WTC11 (cell line): ENCODE measurements at regions not wholly inside any gene's neighbourhood (a gene's known extent, or its start where the extent isn't known, plus 50 kb on each side); places are given as distances from the start of the nearest gene placed in this dataset.

Experiments used
- ATAC-seq: fragments of 200-7000 bp; cut with Tn5 transposase; 2 replicates; pipeline ENCODE4 v1.10.0; 2021; ENCODE audit warnings: mild to moderate bottlenecking, moderate library complexity
- CTCF ChIA-PET: fragments of 300-600 bp; sonication (Branson Sonifier 250); formaldehyde crosslinking; loops from one replicate; lab custom pipeline; 2021; ENCODE audit warnings: antibody characterized with exemption; lab: Charles Lee
- POLR2A ChIA-PET: fragments of 350-600 bp; sonication (Branson Sonifier 250); formaldehyde crosslinking; loops from one replicate; lab custom pipeline; 2021; ENCODE audit warnings: antibody characterized with exemption; lab: Charles Lee
- DNase-seq: peaks from one replicate; pipeline ENCODE4 v3.0.0; 2021; ENCODE audit warnings: low spot score
- H3K27ac Mint-ChIP-seq: 2 replicates; pipeline ENCODE4 v1.8.0; 2021; ENCODE audit warnings: mixed read lengths
- H3K27me3 Mint-ChIP-seq: 2 replicates; pipeline ENCODE4 v1.8.0; 2021; ENCODE audit warnings: low read depth, mild to moderate bottlenecking, moderate library complexity, mixed read lengths
- H3K36me3 Mint-ChIP-seq: 2 replicates; pipeline ENCODE4 v1.8.0; 2021; ENCODE audit warnings: mixed read lengths
- H3K4me1 Mint-ChIP-seq: 2 replicates; pipeline ENCODE4 v1.8.0; 2022; ENCODE audit warnings: mixed read lengths
- H3K4me3 Mint-ChIP-seq: 2 replicates; pipeline ENCODE4 v1.8.0; 2021; ENCODE audit warnings: mild to moderate bottlenecking, moderate library complexity, mixed read lengths
- H3K9me3 Mint-ChIP-seq: 2 replicates; pipeline ENCODE4 v1.8.0; 2021; ENCODE audit warnings: mixed read lengths
- ATF1 ChIP-seq: sonication (generic); formaldehyde crosslinking; IDR thresholded peaks from 2 replicates; pipeline ENCODE4 v1.8.1; 2023; ENCODE audit warnings: mild to moderate bottlenecking, moderate library complexity, missing genetic modification reagents
- CBFB ChIP-seq: sonication (generic); formaldehyde crosslinking; IDR thresholded peaks from 2 replicates; pipeline ENCODE4 v1.8.1; 2022; ENCODE audit warnings: mild to moderate bottlenecking, low read depth, missing genetic modification reagents
- GTF2I ChIP-seq: fragments of 250-450 bp; sonication (Bioruptor Pico); conservative IDR thresholded peaks from 2 replicates; pipeline ENCODE4 v1.4.0; 2021; ENCODE audit warnings: mild to moderate bottlenecking
- IRF2 ChIP-seq: sonication (generic); formaldehyde crosslinking; IDR thresholded peaks from 2 replicates; pipeline ENCODE4 v1.8.0; 2022; ENCODE audit warnings: low read depth, missing genetic modification reagents, borderline replicate concordance
- JUN ChIP-seq: sonication (generic); formaldehyde crosslinking; IDR thresholded peaks from 2 replicates; pipeline ENCODE4 v1.8.0; 2023; ENCODE audit warnings: mild to moderate bottlenecking, missing genetic modification reagents
- KAT7 ChIP-seq: sonication (generic); formaldehyde crosslinking; IDR thresholded peaks from 2 replicates; pipeline ENCODE4 v1.8.1; 2023; ENCODE audit warnings: missing genetic modification reagents, mild to moderate bottlenecking, borderline replicate concordance
- NR1H2 ChIP-seq: sonication (generic); formaldehyde crosslinking; IDR thresholded peaks from 2 replicates; pipeline ENCODE4 v1.9.0; 2021; ENCODE audit warnings: mild to moderate bottlenecking, moderate library complexity, missing genetic modification reagents
- RELA ChIP-seq: sonication (generic); formaldehyde crosslinking; IDR thresholded peaks from 2 replicates; pipeline ENCODE4 v1.8.1; 2022; ENCODE audit warnings: missing genetic modification reagents, mild to moderate bottlenecking, borderline replicate concordance
- RORB ChIP-seq: fragments of 250-450 bp; sonication (Bioruptor Pico); IDR thresholded peaks from 2 replicates; pipeline ENCODE4 v1.9.0; 2021; ENCODE audit warnings: mild to moderate bottlenecking
- SOX15 ChIP-seq: fragments of 250-450 bp; sonication (Bioruptor Pico); IDR thresholded peaks from 2 replicates; pipeline ENCODE4 v1.9.0; 2021; ENCODE audit warnings: mild to moderate bottlenecking
- SP1 ChIP-seq: sonication (generic); formaldehyde crosslinking; conservative IDR thresholded peaks from 2 replicates; pipeline ENCODE4 v1.8.1; 2022; ENCODE audit warnings: missing genetic modification reagents
- TP53 ChIP-seq: sonication (generic); formaldehyde crosslinking; IDR thresholded peaks from 2 replicates; pipeline ENCODE4 v1.8.1; 2023; ENCODE audit warnings: mild to moderate bottlenecking, missing genetic modification reagents
- ZNF423 ChIP-seq: fragments of 250-450 bp; sonication (Bioruptor Pico); IDR thresholded peaks from 2 replicates; pipeline ENCODE4 v2.1.2; 2022; ENCODE audit warnings: mild to moderate bottlenecking, moderate library complexity
- TF ChIP-seq, protein P1 (sequence below): sonication (generic); formaldehyde crosslinking; IDR thresholded peaks from 2 replicates; pipeline ENCODE4 v1.8.0; 2022; ENCODE audit warnings: missing genetic modification reagents
- TF ChIP-seq, protein P2 (sequence below): sonication (generic); formaldehyde crosslinking; IDR thresholded peaks from 2 replicates; pipeline ENCODE4 v1.8.1; 2022; ENCODE audit warnings: low read depth, missing genetic modification reagents, borderline replicate concordance
- TF ChIP-seq, protein P3 (sequence below): sonication (generic); formaldehyde crosslinking; IDR thresholded peaks from 2 replicates; pipeline ENCODE4 v1.8.0; 2022; ENCODE audit warnings: mild to moderate bottlenecking, missing genetic modification reagents
- TF ChIP-seq, protein P4 (sequence below): sonication (generic); formaldehyde crosslinking; IDR thresholded peaks from 2 replicates; pipeline ENCODE4 v1.8.1; 2023; ENCODE audit warnings: mild to moderate bottlenecking, missing genetic modification reagents, moderate library complexity
- TF ChIP-seq, protein P5 (sequence below): sonication (generic); formaldehyde crosslinking; IDR thresholded peaks from 2 replicates; pipeline ENCODE4 v1.8.0; 2022; ENCODE audit warnings: mild to moderate bottlenecking, missing genetic modification reagents
- TF ChIP-seq, protein P6 (sequence below): sonication (generic); formaldehyde crosslinking; IDR thresholded peaks from 2 replicates; pipeline ENCODE4 v1.8.1; 2023; ENCODE audit warnings: mild to moderate bottlenecking, moderate library complexity, missing genetic modification reagents
- TF ChIP-seq, protein P7 (sequence below): sonication (generic); formaldehyde crosslinking; IDR thresholded peaks from 2 replicates; pipeline ENCODE4 v1.8.0; 2022; ENCODE audit warnings: mild to moderate bottlenecking, missing genetic modification reagents
- TF ChIP-seq, protein P8 (sequence below): fragments of 250-450 bp; sonication (Bioruptor Pico); IDR thresholded peaks from 2 replicates; pipeline ENCODE4 v1.9.0; 2021; ENCODE audit warnings: mild to moderate bottlenecking
- TF ChIP-seq, protein P9 (sequence below): sonication (generic); formaldehyde crosslinking; IDR thresholded peaks from 2 replicates; pipeline ENCODE4 v1.8.1; 2023; ENCODE audit warnings: mild to moderate bottlenecking, missing genetic modification reagents, moderate library complexity
- TF ChIP-seq, protein P10 (sequence below): sonication (generic); formaldehyde crosslinking; IDR thresholded peaks from 2 replicates; pipeline ENCODE4 v1.8.0; 2023; ENCODE audit warnings: missing genetic modification reagents

DNA sequence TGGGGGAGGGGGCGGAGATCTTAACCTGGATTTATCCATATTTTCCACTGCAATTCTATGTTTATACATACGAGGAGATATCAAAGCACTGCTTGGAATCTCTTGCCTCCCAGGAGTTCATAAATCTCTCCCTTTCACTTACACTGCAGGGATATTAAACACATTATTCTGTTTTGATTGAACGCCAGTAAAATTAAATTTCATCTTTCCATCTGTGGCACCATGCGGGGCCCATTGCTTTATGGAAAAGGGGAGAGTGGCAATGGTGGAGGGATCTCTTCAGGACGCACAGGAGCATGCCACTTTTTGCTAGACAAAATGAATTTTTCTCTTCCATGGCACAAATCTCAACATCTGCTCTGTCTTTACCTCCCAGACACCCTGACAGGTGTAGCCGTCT is 648.0 kb upstream of the PLXNA2 start:
- H3K27me3 Mint-ChIP-seq: no peaks in the 10 kb centered on the region
- H3K4me1 Mint-ChIP-seq: peaks cover 11% of the 10 kb centered on the region
- no peak overlapping the region for H3K4me3 Mint-ChIP-seq
- CTCF ChIA-PET: no interaction called here
- DNase-seq: no peak
- peaks cover 8% of the 10 kb centered on the region for H3K9me3 Mint-ChIP-seq
- POLR2A ChIA-PET: no interaction called here
- no peak for ATAC-seq
- no peak overlapping the region for H3K27ac Mint-ChIP-seq
- TF ChIP-seq GTF2I (no peak), KAT7 (CRISPR knock-in tag) (no peak), TP53 (CRISPR knock-in tag) (no peak), SOX15 (CRISPR knock-in tag) (no peak), ATF1 (CRISPR knock-in tag) (no peak), RELA (CRISPR knock-in tag) (no peak), RORB (CRISPR knock-in tag) (no peak), NR1H2 (no peak), ZNF423 (CRISPR knock-in tag) (no peak)
- TF ChIP-seq, protein P1, sequence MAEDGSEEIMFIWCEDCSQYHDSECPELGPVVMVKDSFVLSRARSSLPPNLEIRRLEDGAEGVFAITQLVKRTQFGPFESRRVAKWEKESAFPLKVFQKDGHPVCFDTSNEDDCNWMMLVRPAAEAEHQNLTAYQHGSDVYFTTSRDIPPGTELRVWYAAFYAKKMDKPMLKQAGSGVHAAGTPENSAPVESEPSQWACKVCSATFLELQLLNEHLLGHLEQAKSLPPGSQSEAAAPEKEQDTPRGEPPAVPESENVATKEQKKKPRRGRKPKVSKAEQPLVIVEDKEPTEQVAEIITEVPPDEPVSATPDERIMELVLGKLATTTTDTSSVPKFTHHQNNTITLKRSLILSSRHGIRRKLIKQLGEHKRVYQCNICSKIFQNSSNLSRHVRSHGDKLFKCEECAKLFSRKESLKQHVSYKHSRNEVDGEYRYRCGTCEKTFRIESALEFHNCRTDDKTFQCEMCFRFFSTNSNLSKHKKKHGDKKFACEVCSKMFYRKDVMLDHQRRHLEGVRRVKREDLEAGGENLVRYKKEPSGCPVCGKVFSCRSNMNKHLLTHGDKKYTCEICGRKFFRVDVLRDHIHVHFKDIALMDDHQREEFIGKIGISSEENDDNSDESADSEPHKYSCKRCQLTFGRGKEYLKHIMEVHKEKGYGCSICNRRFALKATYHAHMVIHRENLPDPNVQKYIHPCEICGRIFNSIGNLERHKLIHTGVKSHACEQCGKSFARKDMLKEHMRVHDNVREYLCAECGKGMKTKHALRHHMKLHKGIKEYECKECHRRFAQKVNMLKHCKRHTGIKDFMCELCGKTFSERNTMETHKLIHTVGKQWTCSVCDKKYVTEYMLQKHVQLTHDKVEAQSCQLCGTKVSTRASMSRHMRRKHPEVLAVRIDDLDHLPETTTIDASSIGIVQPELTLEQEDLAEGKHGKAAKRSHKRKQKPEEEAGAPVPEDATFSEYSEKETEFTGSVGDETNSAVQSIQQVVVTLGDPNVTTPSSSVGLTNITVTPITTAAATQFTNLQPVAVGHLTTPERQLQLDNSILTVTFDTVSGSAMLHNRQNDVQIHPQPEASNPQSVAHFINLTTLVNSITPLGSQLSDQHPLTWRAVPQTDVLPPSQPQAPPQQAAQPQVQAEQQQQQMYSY (CRISPR knock-in tag): no peak
- TF ChIP-seq, protein P2, sequence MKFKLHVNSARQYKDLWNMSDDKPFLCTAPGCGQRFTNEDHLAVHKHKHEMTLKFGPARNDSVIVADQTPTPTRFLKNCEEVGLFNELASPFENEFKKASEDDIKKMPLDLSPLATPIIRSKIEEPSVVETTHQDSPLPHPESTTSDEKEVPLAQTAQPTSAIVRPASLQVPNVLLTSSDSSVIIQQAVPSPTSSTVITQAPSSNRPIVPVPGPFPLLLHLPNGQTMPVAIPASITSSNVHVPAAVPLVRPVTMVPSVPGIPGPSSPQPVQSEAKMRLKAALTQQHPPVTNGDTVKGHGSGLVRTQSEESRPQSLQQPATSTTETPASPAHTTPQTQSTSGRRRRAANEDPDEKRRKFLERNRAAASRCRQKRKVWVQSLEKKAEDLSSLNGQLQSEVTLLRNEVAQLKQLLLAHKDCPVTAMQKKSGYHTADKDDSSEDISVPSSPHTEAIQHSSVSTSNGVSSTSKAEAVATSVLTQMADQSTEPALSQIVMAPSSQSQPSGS (CRISPR knock-in tag): no peak
- TF ChIP-seq, protein P3, sequence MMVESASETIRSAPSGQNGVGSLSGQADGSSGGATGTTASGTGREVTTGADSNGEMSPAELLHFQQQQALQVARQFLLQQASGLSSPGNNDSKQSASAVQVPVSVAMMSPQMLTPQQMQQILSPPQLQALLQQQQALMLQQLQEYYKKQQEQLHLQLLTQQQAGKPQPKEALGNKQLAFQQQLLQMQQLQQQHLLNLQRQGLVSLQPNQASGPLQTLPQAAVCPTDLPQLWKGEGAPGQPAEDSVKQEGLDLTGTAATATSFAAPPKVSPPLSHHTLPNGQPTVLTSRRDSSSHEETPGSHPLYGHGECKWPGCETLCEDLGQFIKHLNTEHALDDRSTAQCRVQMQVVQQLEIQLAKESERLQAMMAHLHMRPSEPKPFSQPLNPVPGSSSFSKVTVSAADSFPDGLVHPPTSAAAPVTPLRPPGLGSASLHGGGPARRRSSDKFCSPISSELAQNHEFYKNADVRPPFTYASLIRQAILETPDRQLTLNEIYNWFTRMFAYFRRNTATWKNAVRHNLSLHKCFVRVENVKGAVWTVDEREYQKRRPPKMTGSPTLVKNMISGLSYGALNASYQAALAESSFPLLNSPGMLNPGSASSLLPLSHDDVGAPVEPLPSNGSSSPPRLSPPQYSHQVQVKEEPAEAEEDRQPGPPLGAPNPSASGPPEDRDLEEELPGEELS (CRISPR knock-in tag): no peak
- TF ChIP-seq, protein P4, sequence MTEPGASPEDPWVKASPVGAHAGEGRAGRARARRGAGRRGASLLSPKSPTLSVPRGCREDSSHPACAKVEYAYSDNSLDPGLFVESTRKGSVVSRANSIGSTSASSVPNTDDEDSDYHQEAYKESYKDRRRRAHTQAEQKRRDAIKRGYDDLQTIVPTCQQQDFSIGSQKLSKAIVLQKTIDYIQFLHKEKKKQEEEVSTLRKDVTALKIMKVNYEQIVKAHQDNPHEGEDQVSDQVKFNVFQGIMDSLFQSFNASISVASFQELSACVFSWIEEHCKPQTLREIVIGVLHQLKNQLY (CRISPR knock-in tag): no peak
- H3K36me3 Mint-ChIP-seq: no peaks in the 10 kb centered on the region

DNA sequence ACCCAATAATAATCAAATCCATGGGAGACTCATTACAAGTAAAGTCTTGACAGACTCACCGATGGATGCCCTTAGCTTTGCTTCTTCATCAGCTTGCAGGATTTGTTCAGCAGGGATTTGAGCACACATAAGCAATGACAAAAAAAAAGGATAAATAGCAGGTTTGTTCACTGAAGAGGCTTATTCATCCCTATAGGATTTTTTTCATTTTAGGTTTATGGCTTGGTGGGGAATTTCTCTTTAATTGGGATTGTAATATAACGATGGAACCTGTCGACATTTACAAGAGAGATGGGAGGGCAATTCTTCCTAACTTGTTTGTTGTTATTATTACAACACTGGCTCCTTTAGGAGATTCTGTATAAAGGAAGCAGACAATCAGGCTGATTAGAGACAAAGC is 649.1 kb upstream of the PLXNA2 start:
- Mint-ChIP-seq H3K27ac (no peak overlapping the region), H3K9me3 (peaks cover 9% of the 10 kb centered on the region), H3K4me1 (peaks cover 11% of the 10 kb centered on the region), H3K4me3 (no peak overlapping the region), H3K27me3 (no peaks in the 10 kb centered on the region), H3K36me3 (no peaks in the 10 kb centered on the region)
- CTCF ChIA-PET: no interaction called here
- POLR2A ChIA-PET: no interaction called here
- ATAC-seq: no peak
- DNase-seq: no peak
- TF ChIP-seq, protein P5, sequence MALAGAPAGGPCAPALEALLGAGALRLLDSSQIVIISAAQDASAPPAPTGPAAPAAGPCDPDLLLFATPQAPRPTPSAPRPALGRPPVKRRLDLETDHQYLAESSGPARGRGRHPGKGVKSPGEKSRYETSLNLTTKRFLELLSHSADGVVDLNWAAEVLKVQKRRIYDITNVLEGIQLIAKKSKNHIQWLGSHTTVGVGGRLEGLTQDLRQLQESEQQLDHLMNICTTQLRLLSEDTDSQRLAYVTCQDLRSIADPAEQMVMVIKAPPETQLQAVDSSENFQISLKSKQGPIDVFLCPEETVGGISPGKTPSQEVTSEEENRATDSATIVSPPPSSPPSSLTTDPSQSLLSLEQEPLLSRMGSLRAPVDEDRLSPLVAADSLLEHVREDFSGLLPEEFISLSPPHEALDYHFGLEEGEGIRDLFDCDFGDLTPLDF (CRISPR knock-in tag): no peak
- no peak for TF ChIP-seq NR1H2
- TF ChIP-seq IRF2 (CRISPR knock-in tag): no peak
- TF ChIP-seq, protein P6, sequence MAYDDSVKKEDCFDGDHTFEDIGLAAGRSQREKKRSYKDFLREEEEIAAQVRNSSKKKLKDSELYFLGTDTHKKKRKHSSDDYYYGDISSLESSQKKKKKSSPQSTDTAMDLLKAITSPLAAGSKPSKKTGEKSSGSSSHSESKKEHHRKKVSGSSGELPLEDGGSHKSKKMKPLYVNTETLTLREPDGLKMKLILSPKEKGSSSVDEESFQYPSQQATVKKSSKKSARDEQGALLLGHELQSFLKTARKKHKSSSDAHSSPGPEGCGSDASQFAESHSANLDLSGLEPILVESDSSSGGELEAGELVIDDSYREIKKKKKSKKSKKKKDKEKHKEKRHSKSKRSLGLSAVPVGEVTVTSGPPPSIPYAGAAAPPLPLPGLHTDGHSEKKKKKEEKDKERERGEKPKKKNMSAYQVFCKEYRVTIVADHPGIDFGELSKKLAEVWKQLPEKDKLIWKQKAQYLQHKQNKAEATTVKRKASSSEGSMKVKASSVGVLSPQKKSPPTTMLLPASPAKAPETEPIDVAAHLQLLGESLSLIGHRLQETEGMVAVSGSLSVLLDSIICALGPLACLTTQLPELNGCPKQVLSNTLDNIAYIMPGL (CRISPR knock-in tag): no peak
- TF ChIP-seq, protein P7, sequence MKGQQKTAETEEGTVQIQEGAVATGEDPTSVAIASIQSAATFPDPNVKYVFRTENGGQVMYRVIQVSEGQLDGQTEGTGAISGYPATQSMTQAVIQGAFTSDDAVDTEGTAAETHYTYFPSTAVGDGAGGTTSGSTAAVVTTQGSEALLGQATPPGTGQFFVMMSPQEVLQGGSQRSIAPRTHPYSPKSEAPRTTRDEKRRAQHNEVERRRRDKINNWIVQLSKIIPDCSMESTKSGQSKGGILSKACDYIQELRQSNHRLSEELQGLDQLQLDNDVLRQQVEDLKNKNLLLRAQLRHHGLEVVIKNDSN (CRISPR knock-in tag): no peak
- TF ChIP-seq SP1 (CRISPR knock-in tag): no peak
- TF ChIP-seq JUN (CRISPR knock-in tag): no peak
- TF ChIP-seq, protein P8, sequence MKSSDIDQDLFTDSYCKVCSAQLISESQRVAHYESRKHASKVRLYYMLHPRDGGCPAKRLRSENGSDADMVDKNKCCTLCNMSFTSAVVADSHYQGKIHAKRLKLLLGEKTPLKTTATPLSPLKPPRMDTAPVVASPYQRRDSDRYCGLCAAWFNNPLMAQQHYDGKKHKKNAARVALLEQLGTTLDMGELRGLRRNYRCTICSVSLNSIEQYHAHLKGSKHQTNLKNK (CRISPR knock-in tag): no peak
- TF ChIP-seq CBFB (CRISPR knock-in tag): no peak
- TF ChIP-seq, protein P9, sequence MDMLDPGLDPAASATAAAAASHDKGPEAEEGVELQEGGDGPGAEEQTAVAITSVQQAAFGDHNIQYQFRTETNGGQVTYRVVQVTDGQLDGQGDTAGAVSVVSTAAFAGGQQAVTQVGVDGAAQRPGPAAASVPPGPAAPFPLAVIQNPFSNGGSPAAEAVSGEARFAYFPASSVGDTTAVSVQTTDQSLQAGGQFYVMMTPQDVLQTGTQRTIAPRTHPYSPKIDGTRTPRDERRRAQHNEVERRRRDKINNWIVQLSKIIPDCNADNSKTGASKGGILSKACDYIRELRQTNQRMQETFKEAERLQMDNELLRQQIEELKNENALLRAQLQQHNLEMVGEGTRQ (CRISPR knock-in tag): no peak
- TF ChIP-seq, protein P10, sequence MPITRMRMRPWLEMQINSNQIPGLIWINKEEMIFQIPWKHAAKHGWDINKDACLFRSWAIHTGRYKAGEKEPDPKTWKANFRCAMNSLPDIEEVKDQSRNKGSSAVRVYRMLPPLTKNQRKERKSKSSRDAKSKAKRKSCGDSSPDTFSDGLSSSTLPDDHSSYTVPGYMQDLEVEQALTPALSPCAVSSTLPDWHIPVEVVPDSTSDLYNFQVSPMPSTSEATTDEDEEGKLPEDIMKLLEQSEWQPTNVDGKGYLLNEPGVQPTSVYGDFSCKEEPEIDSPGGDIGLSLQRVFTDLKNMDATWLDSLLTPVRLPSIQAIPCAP (CRISPR knock-in tag): no peak
